ENCODE measurements at regions not wholly inside any gene's neighbourhood (a gene's known extent, or its start where the extent isn't known, plus 50 kb on each side); places are given as distances from the start of the nearest gene placed in this dataset.

DNA sequence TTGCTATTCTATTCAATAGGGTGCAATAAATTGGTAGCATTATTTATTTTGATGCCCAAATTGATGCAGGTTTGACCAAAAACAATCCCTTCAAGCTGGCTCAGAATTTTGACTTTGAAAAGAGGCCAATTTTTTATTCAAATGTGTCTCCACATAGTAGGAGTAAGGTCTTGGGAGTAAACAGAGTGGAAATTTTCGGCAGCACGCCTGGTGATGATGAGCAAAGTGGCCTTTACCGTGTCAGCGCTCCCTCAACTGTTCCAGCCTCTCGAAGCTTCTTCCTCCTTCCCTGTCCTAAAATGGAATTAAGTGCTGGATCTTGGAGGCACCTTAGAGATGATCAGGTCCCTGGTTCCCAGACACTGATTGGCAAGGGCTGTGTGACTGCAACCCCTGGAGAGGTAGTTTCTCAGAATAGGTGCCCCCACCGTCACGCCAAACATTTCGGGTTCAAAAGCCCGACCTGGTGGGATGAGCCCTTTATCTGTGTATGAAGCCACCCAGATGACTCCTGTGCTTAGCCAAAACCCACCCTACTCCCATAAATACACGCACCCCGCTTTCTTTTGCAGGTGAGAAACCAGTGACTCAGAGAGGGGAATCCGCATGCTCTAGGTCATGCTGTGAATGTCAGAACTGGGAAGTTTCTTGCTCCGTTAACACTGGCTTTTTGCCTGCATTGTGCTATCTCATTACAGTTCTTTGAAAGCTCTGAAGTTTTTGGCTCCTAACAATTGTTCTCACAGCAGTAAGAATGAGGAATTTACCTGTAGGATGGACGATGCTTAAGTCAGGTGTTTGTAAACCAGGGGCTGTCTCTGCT is 89.1 kb downstream of the CRYGS start:
- TF ChIP-seq POLR2AphosphoS5 (IDR thresholded peaks at IDR 0.05) (no peak), EZH2 (IDR thresholded peaks at IDR 0.05; ENCODE audit: borderline replicate concordance, insufficient read depth, low read length, poor library complexity, severe bottlenecking) (no peak), CTCF (IDR thresholded peaks at IDR 0.05; ENCODE audit: poor library complexity, severe bottlenecking) (no peak), MXI1 (conservative IDR thresholded peaks at IDR 0.05; ENCODE audit: poor library complexity, severe bottlenecking) (no peak), EP300 (conservative IDR thresholded peaks at IDR 0.05; ENCODE audit: poor library complexity, severe bottlenecking) (no peak), SMC3 (conservative IDR thresholded peaks at IDR 0.05; ENCODE audit: poor library complexity) (no peak), TAF1 (IDR thresholded peaks at IDR 0.05; ENCODE audit: low read depth) (no peak), RAD21 (conservative IDR thresholded peaks at IDR 0.05) (no peak)
- TF ChIP-seq, protein P1, sequence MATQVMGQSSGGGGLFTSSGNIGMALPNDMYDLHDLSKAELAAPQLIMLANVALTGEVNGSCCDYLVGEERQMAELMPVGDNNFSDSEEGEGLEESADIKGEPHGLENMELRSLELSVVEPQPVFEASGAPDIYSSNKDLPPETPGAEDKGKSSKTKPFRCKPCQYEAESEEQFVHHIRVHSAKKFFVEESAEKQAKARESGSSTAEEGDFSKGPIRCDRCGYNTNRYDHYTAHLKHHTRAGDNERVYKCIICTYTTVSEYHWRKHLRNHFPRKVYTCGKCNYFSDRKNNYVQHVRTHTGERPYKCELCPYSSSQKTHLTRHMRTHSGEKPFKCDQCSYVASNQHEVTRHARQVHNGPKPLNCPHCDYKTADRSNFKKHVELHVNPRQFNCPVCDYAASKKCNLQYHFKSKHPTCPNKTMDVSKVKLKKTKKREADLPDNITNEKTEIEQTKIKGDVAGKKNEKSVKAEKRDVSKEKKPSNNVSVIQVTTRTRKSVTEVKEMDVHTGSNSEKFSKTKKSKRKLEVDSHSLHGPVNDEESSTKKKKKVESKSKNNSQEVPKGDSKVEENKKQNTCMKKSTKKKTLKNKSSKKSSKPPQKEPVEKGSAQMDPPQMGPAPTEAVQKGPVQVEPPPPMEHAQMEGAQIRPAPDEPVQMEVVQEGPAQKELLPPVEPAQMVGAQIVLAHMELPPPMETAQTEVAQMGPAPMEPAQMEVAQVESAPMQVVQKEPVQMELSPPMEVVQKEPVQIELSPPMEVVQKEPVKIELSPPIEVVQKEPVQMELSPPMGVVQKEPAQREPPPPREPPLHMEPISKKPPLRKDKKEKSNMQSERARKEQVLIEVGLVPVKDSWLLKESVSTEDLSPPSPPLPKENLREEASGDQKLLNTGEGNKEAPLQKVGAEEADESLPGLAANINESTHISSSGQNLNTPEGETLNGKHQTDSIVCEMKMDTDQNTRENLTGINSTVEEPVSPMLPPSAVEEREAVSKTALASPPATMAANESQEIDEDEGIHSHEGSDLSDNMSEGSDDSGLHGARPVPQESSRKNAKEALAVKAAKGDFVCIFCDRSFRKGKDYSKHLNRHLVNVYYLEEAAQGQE (IDR thresholded peaks at IDR 0.05; ENCODE audit: borderline replicate concordance), result no peak
